ENCODE measurements at regions not wholly inside any gene's neighbourhood (a gene's known extent, or its start where the extent isn't known, plus 50 kb on each side); places are given as distances from the start of the nearest gene placed in this dataset.

DNA sequence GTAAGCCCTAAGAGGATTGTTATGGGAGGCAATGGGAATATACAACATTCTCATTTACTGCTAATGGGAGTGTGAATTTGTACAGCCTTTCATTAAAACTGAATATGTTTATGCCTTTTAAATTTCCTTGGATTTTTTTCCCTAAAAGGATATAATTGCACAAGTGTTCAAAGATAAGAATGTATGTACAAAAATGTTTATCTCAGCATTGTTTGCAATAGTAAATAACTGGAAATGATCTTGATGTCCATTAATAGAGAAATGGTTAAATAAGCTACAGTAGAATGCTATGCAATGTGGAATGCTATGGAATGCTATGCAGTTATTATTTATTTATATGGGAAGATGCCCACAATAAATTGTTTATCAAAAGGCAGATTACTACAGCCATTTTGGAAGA lies 62.5 kb upstream of the SLC38A2 start:
- no peaks in the 10 kb centered on the region for H3K27me3 ChIP-seq (ENCODE audit: control insufficient read depth, extremely low read depth, insufficient read depth, low read length)
- H3K27ac ChIP-seq (ENCODE audit: control insufficient read depth, insufficient read depth, low read length), result no peak overlapping the region
- dilution Hi-C loops (cut with MboI; ENCODE audit: extremely low pct_ligation_motif_present, low sequenced_read_pairs), result no loop called here
- no peaks in the 10 kb centered on the region for H4K20me1 ChIP-seq (ENCODE audit: control insufficient read depth, extremely low read depth, insufficient read depth, low read length)
- TF ChIP-seq, protein P1, sequence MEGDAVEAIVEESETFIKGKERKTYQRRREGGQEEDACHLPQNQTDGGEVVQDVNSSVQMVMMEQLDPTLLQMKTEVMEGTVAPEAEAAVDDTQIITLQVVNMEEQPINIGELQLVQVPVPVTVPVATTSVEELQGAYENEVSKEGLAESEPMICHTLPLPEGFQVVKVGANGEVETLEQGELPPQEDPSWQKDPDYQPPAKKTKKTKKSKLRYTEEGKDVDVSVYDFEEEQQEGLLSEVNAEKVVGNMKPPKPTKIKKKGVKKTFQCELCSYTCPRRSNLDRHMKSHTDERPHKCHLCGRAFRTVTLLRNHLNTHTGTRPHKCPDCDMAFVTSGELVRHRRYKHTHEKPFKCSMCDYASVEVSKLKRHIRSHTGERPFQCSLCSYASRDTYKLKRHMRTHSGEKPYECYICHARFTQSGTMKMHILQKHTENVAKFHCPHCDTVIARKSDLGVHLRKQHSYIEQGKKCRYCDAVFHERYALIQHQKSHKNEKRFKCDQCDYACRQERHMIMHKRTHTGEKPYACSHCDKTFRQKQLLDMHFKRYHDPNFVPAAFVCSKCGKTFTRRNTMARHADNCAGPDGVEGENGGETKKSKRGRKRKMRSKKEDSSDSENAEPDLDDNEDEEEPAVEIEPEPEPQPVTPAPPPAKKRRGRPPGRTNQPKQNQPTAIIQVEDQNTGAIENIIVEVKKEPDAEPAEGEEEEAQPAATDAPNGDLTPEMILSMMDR (optimal IDR thresholded peaks at IDR 0.05 in 1 of 3, IDR thresholded peaks at IDR 0.05 in 1 of 3, conservative IDR thresholded peaks at IDR 0.05 in 1 of 3; ENCODE audit: extremely low read depth in 1 of 3, insufficient read depth in 2 of 3, low read length in 3 of 3), result no peak
- no peak for TF ChIP-seq EZH2 (IDR thresholded peaks at IDR 0.05; ENCODE audit: low read length)
- no peak overlapping the region for H3K9ac ChIP-seq (ENCODE audit: control insufficient read depth, extremely low read depth, insufficient read depth, low read length)
- FAIRE-seq (no peak), DNase-seq (ENCODE audit: low read depth, low spot score) (no peak)
- no peak overlapping the region for H3K4me3 ChIP-seq (ENCODE audit: control insufficient read depth in 2 of 3, extremely low read depth in 1 of 3, insufficient read depth in 2 of 3, low read depth in 1 of 3, low read length in 3 of 3)
- H3K36me3 ChIP-seq (ENCODE audit: control insufficient read depth in 2 of 2, extremely low read depth in 1 of 2, insufficient read depth in 2 of 2, low read length in 2 of 2), result no peaks in the 10 kb centered on the region
- H3K9me1 ChIP-seq (ENCODE audit: control insufficient read depth, extremely low read depth, insufficient read depth, low read length), result no peaks in the 10 kb centered on the region
- H2AFZ ChIP-seq (ENCODE audit: control insufficient read depth, low read length), result no peak overlapping the region
- H3K4me1 ChIP-seq (ENCODE audit: control insufficient read depth, extremely low read depth, insufficient read depth, low read length), result peaks cover 31% of the 10 kb centered on the region
- no peak overlapping the region for H3K4me2 ChIP-seq (ENCODE audit: control insufficient read depth, extremely low read depth, insufficient read depth, low read depth, low read length)
- no peaks in the 10 kb centered on the region for H3K79me2 ChIP-seq (ENCODE audit: control insufficient read depth, insufficient read depth, low read length)
- no peaks in the 10 kb centered on the region for H3K9me3 ChIP-seq (ENCODE audit: control insufficient read depth, low read depth, low read length)

DNA sequence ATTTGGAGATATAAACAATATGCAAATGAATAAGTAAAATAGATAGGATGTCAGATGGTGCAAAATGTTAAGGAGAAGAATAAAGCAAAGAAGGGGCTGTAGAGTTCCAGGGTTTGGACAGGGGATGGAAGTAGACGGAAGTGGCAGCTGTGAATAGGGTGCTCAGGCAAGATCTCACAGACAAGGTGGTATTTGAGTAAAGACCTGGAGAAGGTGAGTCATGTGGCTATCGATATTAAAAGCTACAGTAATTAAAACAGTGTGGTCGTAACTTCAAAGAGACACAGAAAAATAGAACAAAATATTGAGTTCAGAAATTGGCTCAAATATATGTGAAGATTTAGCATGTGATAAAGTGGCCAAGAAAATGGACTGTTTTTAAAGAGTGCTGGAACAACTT lies 61.3 kb upstream of the SLC38A2 start:
- H3K4me1 ChIP-seq (ENCODE audit: control insufficient read depth, extremely low read depth, insufficient read depth, low read length), result peaks cover 34% of the 10 kb centered on the region
- H3K4me2 ChIP-seq (ENCODE audit: control insufficient read depth, extremely low read depth, insufficient read depth, low read depth, low read length), result no peak overlapping the region
- no peak for TF ChIP-seq EZH2 (IDR thresholded peaks at IDR 0.05; ENCODE audit: low read length)
- TF ChIP-seq, protein P1 (optimal IDR thresholded peaks at IDR 0.05 in 1 of 3, IDR thresholded peaks at IDR 0.05 in 1 of 3, conservative IDR thresholded peaks at IDR 0.05 in 1 of 3; ENCODE audit: extremely low read depth in 1 of 3, insufficient read depth in 2 of 3, low read length in 3 of 3), result no peak
- no peaks in the 10 kb centered on the region for H3K79me2 ChIP-seq (ENCODE audit: control insufficient read depth, insufficient read depth, low read length)
- H4K20me1 ChIP-seq (ENCODE audit: control insufficient read depth, extremely low read depth, insufficient read depth, low read length), result no peaks in the 10 kb centered on the region
- H3K9ac ChIP-seq (ENCODE audit: control insufficient read depth, extremely low read depth, insufficient read depth, low read length), result no peak overlapping the region
- no peak overlapping the region for H2AFZ ChIP-seq (ENCODE audit: control insufficient read depth, low read length)
- H3K9me3 ChIP-seq (ENCODE audit: control insufficient read depth, low read depth, low read length), result no peaks in the 10 kb centered on the region
- no peak for DNase-seq (ENCODE audit: low read depth, low spot score)
- no peak overlapping the region for H3K27ac ChIP-seq (ENCODE audit: control insufficient read depth, insufficient read depth, low read length)
- H3K36me3 ChIP-seq (ENCODE audit: control insufficient read depth in 2 of 2, extremely low read depth in 1 of 2, insufficient read depth in 2 of 2, low read length in 2 of 2), result no peaks in the 10 kb centered on the region
- H3K27me3 ChIP-seq (ENCODE audit: control insufficient read depth, extremely low read depth, insufficient read depth, low read length), result no peaks in the 10 kb centered on the region
- H3K9me1 ChIP-seq (ENCODE audit: control insufficient read depth, extremely low read depth, insufficient read depth, low read length), result no peaks in the 10 kb centered on the region
- H3K4me3 ChIP-seq (ENCODE audit: control insufficient read depth in 2 of 3, extremely low read depth in 1 of 3, insufficient read depth in 2 of 3, low read depth in 1 of 3, low read length in 3 of 3), result no peak overlapping the region
- FAIRE-seq, result no peak
- dilution Hi-C loops (cut with MboI; ENCODE audit: extremely low pct_ligation_motif_present, low sequenced_read_pairs), result no loop called here

All from keratinocyte (primary cell).